HCT116 (cell line): ENCODE measurements at regions not wholly inside any gene's neighbourhood (a gene's known extent, or its start where the extent isn't known, plus 50 kb on each side); places are given as distances from the start of the nearest gene placed in this dataset.

Source experiments
- CTCF ChIP-seq, 3 experiments: fragments of 200-600 bp in 1 of 3; sonication (generic) in 1 of 3; IDR thresholded peaks in 2 of 3; conservative IDR thresholded peaks in 1 of 3; 2 replicates each; pipeline ENCODE4 v1.5.1; 2012 to 2017; ENCODE audit warnings: low read depth in 2 of 3, low read length in 2 of 3, antibody characterized with exemption in 1 of 3, borderline replicate concordance in 1 of 3, control low read depth in 1 of 3, mild to moderate bottlenecking in 1 of 3, mixed read lengths in 1 of 3, mixed run types in 1 of 3, moderate library complexity in 1 of 3; ENCODE audit not compliant: insufficient read depth in 1 of 3
- EZH2phosphoT487 ChIP-seq: fragments of 200-600 bp; IDR thresholded peaks from 2 replicates; pipeline ENCODE4 v1.6.1; 2018; ENCODE audit warnings: antibody characterized with exemption, borderline replicate concordance
- MAX ChIP-seq: IDR thresholded peaks from 2 replicates; pipeline ENCODE4 v1.6.1; 2012
- POLR2A ChIP-seq: IDR thresholded peaks from 2 replicates; pipeline ENCODE4 v1.7.0; 2011; ENCODE audit warnings: borderline replicate concordance; ENCODE audit not compliant: insufficient read depth, insufficient read length; ENCODE audit errors: extremely low read depth

GRCh38 chr11:45347348-45348082 is 61.4 kb upstream of the SYT13 start:
- TF ChIP-seq CTCF (IDR thresholded peaks at IDR 0.05 in 2 of 3, conservative IDR thresholded peaks at IDR 0.05 in 1 of 3; ENCODE audit: borderline replicate concordance in 1 of 3, insufficient read depth in 1 of 3, low read depth in 2 of 3, low read length in 2 of 3) (no peak), MAX (no peak), POLR2A (no peak), EZH2phosphoT487 (no peak)
